ENCODE measurements at regions not wholly inside any gene's neighbourhood (a gene's known extent, or its start where the extent isn't known, plus 50 kb on each side); places are given as distances from the start of the nearest gene placed in this dataset.

DNA sequence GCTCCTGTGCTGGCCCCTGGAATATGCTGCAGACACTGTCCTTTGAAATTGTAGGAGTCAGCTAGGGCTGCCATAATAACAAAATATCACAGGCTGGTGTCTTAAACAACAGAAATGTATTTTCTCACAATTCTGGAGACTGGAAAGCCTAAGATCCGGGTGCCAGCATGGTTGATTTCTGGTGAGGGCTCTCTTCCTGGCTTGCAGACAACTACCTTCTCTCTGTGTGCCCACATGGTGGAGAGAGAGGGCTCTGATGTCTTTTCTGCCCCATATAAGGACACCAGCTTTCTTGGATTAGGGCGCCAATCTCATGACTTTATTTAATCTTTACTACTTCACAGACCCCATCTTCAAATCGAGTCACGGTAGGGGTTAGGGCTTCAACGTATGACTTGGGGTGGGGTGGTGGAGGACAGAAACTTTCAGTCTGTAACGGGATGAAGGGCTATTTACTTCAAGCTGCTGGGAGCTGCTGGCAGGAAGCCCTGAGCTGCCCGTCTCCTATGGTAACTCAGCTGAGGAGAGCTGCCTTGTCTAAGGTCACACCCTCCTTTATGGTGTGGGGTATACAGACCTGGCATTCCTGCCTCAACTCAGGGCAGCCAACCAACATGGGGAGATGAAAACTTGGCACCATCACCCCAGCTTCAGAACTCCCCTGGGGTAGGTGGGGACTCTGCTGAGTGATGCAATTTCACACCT is 142.9 kb upstream of the ZBED5 start:
- TF ChIP-seq, protein P1, sequence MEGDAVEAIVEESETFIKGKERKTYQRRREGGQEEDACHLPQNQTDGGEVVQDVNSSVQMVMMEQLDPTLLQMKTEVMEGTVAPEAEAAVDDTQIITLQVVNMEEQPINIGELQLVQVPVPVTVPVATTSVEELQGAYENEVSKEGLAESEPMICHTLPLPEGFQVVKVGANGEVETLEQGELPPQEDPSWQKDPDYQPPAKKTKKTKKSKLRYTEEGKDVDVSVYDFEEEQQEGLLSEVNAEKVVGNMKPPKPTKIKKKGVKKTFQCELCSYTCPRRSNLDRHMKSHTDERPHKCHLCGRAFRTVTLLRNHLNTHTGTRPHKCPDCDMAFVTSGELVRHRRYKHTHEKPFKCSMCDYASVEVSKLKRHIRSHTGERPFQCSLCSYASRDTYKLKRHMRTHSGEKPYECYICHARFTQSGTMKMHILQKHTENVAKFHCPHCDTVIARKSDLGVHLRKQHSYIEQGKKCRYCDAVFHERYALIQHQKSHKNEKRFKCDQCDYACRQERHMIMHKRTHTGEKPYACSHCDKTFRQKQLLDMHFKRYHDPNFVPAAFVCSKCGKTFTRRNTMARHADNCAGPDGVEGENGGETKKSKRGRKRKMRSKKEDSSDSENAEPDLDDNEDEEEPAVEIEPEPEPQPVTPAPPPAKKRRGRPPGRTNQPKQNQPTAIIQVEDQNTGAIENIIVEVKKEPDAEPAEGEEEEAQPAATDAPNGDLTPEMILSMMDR (conservative IDR thresholded peaks at IDR 0.05; ENCODE audit: low read depth, low read length) = no peak
- no peak for TF ChIP-seq EZH2 (IDR thresholded peaks at IDR 0.05; ENCODE audit: borderline replicate concordance, low read depth, low read length, poor library complexity, severe bottlenecking)

Data from A673 (cell line).